Inflammatory macrophage treated with lipopolysaccharide for 4 hours (primary cell): ENCODE measurements at regions not wholly inside any gene's neighbourhood (a gene's known extent, or its start where the extent isn't known, plus 50 kb on each side); places are given as distances from the start of the nearest gene placed in this dataset.
"Not testable (repeated sequence)": the region's sequence is repeated elsewhere in the genome, so short reads cannot be mapped to it uniquely, and the experiment has no call there.

Source experiments
- DNase-seq: peaks from one replicate; pipeline ENCODE4 v3.0.0-alpha.2; 2020

- not testable (repeated sequence) for DNase-seq
Observed at GRCh38 chr5:123975521-123975920, 463.5 kb downstream of the CSNK1G3 start.

DNA sequence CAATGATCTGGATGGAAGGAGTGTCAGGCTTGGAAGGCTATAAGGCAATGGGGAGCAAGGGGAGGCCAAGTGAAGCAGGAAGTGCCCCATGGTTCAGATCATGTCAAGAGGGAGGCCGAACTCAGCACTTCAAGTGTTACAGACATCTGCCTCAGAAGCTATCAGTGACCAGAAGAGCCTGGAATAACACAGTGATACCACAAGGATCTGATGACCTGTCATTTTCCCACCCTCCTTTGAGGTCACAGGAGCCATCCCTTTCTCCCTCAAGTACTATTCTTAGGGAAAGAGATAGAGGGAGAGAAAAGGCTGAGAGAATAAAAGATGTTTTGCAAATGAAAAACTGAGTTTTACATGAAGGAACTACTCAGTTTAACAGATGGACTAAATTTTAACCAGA, 454.8 kb downstream of the CSNK1G3 start:
- no peak for DNase-seq

DNA sequence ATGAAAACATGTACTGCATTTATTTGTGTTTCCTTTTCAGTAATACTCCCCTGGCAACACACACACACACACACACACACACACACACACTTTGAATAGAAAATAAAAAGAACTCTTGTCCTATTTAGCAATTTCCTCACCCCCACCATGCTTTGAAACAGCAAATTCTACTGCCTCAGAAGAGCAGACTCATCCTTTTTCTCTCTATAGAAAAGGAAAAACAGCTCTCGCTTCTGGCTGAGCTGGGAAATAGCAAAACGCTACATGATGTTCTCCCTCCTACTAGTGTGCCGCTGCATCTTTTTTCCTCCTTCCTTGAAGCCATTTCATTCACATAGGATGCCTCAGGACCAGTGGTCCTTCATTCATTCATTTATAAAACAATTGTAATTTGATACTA, 453.6 kb downstream of the CSNK1G3 start:
- no peak for DNase-seq

- DNase-seq: no peak
Observed at GRCh38 chr5:123964884-123965283, 452.9 kb downstream of the CSNK1G3 start.

DNA sequence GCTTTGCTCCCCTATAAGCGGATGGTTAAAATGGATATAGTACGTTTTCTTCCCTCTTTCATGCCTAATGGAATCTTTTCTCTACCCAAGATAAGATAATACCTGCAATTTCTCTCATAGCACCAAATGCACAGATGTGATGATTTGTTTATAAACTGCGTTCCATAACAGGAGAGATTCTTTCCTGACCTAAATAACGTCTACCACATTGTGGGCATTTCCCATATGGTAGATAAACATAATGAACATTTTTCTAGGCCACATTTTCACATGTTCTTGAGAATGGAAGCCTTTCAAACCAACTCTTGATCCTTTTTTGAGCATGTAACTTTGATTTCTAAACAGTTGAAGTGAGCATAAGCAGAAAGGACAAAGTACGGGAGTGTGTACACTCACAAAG, 448.5 kb downstream of the CSNK1G3 start:
- no peak for DNase-seq

DNA sequence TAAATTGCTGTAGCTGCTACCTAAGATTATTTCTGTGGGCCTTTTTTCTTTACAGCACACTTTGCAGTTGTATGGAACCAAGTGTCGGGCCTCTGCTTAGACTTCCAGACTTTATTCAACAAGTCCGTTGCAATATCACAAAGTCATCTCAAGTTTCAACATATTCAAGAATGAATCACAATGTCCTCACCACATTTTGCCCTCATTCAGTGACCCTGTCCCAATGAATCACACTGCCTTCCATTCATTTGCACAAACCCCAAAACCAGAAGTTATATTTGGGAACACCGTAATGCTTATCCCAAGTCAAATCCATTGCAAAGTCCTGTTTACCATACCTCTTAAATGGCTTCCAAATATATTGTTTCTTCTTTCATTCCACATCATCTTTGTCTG, 439.6 kb downstream of the CSNK1G3 start:
- no peak for DNase-seq

- DNase-seq: no peak
Observed at GRCh38 chr5:123950701-123951581, 439.0 kb downstream of the CSNK1G3 start.

DNA sequence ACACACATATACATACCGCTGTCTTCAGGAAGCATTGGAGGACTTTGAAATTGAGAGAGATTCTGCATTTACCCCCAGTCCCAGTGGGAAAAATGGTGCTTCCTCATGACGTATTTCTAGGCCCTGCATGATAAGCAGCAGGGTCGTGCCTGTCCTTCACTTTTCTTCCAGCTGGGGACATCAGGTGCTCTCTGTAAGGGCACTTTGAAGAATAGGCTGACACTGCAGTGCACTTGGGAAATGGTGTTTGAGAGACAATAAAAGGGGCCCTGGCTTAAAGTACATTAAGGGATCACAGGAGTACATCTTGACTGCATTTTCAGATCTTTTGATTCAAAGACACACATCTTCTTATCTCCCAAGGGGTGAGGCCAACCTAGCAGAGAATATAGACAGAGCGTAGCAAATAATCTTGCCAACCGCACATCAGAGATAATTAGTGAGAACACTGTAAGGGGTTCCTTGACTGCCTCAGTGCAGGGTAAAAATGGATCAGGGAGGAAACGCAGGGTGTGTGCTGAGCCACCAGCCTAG, 437.9 kb downstream of the CSNK1G3 start:
- DNase-seq: no peak

DNA sequence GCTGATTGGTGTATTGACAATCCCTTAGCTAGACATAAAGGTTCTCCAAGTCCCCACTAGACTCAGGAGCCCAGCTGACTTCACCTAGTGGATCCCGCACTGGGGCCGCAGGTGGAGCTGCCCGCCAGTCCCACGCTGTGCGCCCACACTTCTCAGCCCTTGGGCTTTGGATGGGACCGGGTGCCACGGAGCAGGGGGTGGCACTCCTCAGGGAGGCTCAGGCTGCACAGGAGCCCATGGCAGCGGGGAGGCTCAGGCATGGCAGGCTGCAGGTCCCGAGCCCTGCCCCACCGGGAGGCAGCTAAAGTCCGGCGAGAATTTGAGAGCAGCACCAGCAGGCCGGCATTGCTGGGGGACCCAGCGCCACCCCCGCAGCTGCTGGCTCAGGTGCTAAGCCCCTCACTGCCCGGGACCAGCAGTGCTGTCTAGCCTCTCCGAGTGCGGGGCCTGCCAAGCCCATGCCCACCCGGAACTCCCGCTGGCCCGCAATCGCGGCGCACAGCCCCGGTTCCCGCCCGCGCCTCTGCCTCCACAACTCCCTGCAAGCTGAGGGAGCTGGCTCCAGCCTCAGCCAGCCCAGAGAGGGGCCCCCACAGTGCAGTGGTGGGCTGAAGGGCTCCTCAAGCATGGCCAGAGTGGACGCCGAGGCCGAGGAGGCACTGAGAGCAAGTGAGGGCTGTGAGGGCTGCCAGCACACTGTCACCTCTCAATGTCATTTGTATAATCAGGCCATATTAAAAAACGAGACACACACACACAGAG, 437.2 kb downstream of the CSNK1G3 start:
- DNase-seq: no peak

DNA sequence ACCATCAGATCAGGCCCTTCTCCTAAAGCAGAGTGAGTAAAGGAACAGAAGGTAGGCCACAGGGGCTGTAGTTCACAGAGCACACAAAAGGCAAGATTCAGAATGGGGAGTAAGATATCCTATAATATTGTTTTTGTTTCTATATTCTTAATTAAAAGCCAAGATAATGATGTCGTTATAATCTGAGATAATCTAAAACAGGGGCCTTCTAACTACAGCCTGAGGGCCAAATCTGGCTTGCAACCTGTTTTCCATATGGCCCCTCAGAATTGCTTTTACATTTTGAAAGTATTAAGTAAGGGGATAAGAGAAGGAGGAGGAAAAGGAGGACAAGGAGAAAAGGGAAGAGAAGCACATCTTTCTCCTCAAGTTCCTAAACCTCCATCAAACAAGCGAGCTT, 435.8 kb downstream of the CSNK1G3 start:
- no peak for DNase-seq

DNA sequence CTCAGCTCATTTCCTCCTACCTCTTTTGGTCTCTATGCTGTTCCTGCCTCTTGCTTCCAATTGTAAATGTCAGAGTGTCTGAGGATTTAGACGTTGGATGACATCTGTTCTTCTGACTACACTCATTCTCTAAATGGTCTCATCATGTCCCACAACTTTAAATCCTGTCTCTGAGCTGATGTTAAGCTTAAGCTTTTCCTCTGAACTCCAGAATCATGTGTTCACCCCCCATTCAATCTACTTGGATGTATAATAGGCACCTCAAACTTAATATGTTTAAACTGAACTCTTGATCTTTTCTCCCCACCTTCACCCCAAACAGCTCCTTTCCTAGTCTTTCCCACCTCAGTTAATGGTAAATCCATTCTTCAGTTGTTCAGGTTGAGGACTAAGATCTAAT, 433.6 kb downstream of the CSNK1G3 start:
- DNase-seq: no peak

DNA sequence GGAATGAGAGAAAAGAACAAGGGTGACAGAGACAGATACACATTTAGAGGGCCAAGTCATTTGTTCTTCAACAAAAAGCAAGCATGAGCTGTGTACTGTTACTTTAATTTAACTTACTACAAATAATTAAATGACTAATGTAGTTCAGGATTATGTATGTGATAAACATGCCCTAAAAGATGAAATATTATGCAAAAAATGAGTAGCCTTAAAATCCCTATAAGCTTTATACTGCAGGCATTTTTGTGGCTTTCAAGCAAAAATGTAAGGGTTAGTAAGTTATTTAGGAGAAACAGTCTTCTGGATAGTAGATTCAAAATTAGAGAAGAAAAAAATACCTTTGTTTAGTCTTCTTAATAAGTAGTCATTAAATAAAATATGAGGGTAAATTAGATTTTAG, 431.2 kb downstream of the CSNK1G3 start:
- no peak for DNase-seq

DNA sequence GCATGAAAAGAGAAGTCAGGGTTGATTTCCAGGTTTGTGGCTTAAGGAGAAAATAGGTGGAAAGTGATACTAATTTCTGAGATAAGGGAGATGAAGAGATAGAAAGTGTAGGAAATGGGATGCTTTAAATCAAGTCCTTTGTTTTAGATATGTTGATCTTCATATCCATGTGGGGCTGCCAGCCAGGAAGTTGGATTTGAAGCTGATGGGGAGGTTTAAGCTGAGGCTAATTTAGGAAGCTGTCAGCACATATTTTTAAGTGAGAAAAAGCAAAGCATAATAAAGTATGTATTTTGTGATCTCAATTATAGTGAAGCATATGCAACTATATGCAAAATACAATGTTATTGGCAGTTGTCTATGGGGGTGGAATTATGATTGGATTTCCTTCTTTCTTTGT, 428.4 kb downstream of the CSNK1G3 start:
- no peak for DNase-seq

- peak; percentile 31 for DNase-seq
Observed at GRCh38 chr5:123937230-123937629, 425.3 kb downstream of the CSNK1G3 start.

DNA sequence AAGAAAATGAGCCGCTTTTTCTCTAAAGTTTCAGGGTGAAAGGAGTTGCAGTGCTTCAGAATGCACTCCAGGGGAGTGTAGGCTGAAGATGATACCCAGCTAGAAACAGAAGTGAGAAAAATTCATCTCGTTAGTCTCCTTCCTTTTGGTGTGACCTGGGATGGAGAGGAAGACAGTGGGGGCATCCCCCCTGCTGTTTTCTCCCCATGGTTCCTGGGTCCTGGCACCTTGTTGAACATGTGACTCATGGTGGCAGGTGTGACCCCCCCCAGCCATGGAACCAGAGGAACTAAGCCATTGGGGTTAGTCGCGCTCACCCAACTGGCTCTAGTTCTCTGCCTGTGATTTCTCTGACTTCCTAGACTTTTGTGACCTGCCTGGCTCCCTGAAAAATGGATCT, 424.6 kb downstream of the CSNK1G3 start:
- no peak for DNase-seq

- DNase-seq: not testable (repeated sequence)
Observed at GRCh38 chr5:123933812-123934211, 421.8 kb downstream of the CSNK1G3 start.

- no peak for DNase-seq
Observed at GRCh38 chr5:123929055-123929474, 417.1 kb downstream of the CSNK1G3 start.

GRCh38 chr5:123928401-123928800, 416.4 kb downstream of the CSNK1G3 start:
- no peak for DNase-seq

- no peak for DNase-seq
Observed at GRCh38 chr5:123921193-123921592, 409.2 kb downstream of the CSNK1G3 start.

- no peak for DNase-seq
Observed at GRCh38 chr5:123916345-123917121, 404.6 kb downstream of the CSNK1G3 start.

DNA sequence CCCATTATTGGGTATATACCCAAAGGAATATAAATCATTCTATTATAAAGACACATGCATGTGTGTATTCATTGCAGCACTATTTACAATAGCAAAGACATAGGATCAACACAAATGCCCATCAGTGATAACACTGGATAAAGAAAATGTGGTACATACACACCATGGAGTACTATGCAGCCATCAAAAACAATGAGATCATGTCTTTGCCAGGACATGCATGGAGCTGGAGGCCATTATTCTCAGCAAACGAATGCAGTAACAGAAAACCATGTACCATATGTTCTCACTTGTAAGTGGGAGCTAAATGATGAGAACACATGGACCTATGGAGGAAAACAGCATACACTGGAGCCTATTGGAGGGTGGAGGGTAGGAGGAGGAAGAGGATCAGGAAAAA, 402.4 kb downstream of the CSNK1G3 start:
- DNase-seq: no peak

DNA sequence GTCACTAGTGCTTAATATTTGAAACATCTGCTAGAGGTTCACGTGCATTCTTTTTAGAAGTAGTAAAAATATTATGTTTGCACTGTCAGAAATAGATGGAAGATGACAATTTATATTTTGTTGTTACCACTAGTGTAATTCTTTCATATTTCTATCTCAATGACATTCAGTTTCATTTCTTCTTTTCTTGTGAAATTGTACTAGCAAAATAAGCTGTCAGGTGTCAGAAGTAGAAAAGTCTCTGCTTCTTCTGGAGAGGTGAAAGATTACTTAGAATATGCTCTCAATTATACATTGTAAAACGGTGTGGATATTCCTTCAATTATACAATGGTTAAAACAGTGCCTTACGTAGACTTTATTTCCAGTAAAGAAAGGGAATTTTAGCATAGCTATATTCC, 395.4 kb downstream of the CSNK1G3 start:
- no peak for DNase-seq

- DNase-seq: no peak
Observed at GRCh38 chr5:123906698-123907295, 394.8 kb downstream of the CSNK1G3 start.
